A204.1 (cell line): ENCODE measurements at regions not wholly inside any gene's neighbourhood (a gene's known extent, or its start where the extent isn't known, plus 50 kb on each side); places are given as distances from the start of the nearest gene placed in this dataset.
"Not testable (repeated sequence)": the region's sequence is repeated elsewhere in the genome, so short reads cannot be mapped to it uniquely, and the experiment has no call there.

ENCODE experiments used
- FAIRE-seq: peaks from 2 replicates; lab custom pipeline; 2012; peaks lifted over from hg19 to GRCh38; lab: Jason Lieb, UNC

GRCh38 chr12:58009405-58010195, 68.2 kb downstream of the ATP23 start:
- FAIRE-seq: no peak

- no peak for FAIRE-seq
Observed at GRCh38 chr12:58011676-58012075, 70.3 kb downstream of the ATP23 start.

- not testable (repeated sequence) for FAIRE-seq
Observed at GRCh38 chr12:58022379-58023020, 81.1 kb downstream of the ATP23 start.

- no peak for FAIRE-seq
Observed at GRCh38 chr12:58025431-58025830, 84.1 kb downstream of the ATP23 start.

GRCh38 chr12:58026426-58026825, 85.1 kb downstream of the ATP23 start:
- no peak for FAIRE-seq

- no peak for FAIRE-seq
Observed at GRCh38 chr12:58026897-58027891, 85.8 kb downstream of the ATP23 start.

GRCh38 chr12:58028294-58028693, 86.9 kb downstream of the ATP23 start:
- FAIRE-seq: no peak

- no peak for FAIRE-seq
Observed at GRCh38 chr12:58029260-58029659, 87.9 kb downstream of the ATP23 start.

- no peak for FAIRE-seq
Observed at GRCh38 chr12:58030566-58031279, 89.4 kb downstream of the ATP23 start.

GRCh38 chr12:58032156-58032555, 90.8 kb downstream of the ATP23 start:
- FAIRE-seq: no peak

- FAIRE-seq: no peak
Observed at GRCh38 chr12:58033831-58034230, 92.5 kb downstream of the ATP23 start.

- no peak for FAIRE-seq
Observed at GRCh38 chr12:58034311-58034710, 92.9 kb downstream of the ATP23 start.

- FAIRE-seq: no peak
Observed at GRCh38 chr12:58034712-58035111, 93.3 kb downstream of the ATP23 start.

GRCh38 chr12:58041441-58041840, 100.1 kb downstream of the ATP23 start:
- FAIRE-seq: no peak

GRCh38 chr12:58044966-58045365, 103.6 kb downstream of the ATP23 start:
- no peak for FAIRE-seq

- FAIRE-seq: no peak
Observed at GRCh38 chr12:58046271-58046670, 104.9 kb downstream of the ATP23 start.

- no peak for FAIRE-seq
Observed at GRCh38 chr12:58051378-58051777, 110.0 kb downstream of the ATP23 start.

GRCh38 chr12:58064666-58065065, 123.3 kb downstream of the ATP23 start:
- FAIRE-seq: no peak

- no peak for FAIRE-seq
Observed at GRCh38 chr12:58066296-58066695, 124.9 kb downstream of the ATP23 start.

GRCh38 chr12:58067610-58068387, 126.4 kb downstream of the ATP23 start:
- no peak for FAIRE-seq

GRCh38 chr12:58068706-58069105, 127.3 kb downstream of the ATP23 start:
- FAIRE-seq: no peak
